Umbilical cord (tissue), 1 donor: ENCODE measurements at regions not wholly inside any gene's neighbourhood (a gene's known extent, or its start where the extent isn't known, plus 50 kb on each side); places are given as distances from the start of the nearest gene placed in this dataset.
A peak's percentile ranks its signal among the peaks of the same experiment; 100 is the strongest.

ENCODE experiments used
- DNase-seq: peaks from one replicate; pipeline ENCODE4 v3.0.0-alpha.2; 2015; ENCODE audit warnings: low spot score

- DNase-seq, result no peak
Measured at GRCh38 chr6:153644000-153644399, 395.0 kb upstream of the OPRM1 start.

- no peak for DNase-seq
Measured at GRCh38 chr6:153634416-153634815, 404.6 kb upstream of the OPRM1 start.

GRCh38 chr6:153625089-153625488, 414.0 kb upstream of the OPRM1 start:
- DNase-seq, result peak; percentile 61

- no peak for DNase-seq
Measured at GRCh38 chr6:153624528-153624927, 414.5 kb upstream of the OPRM1 start.

- DNase-seq, result no peak
Measured at GRCh38 chr6:153623496-153623895, 415.5 kb upstream of the OPRM1 start.

GRCh38 chr6:153621491-153621890, 417.5 kb upstream of the OPRM1 start:
- no peak for DNase-seq

GRCh38 chr6:153621070-153621469, 418.0 kb upstream of the OPRM1 start:
- DNase-seq, result peak; percentile 13

GRCh38 chr6:153618371-153619322, 420.4 kb upstream of the OPRM1 start:
- no peak for DNase-seq

- no peak for DNase-seq
Measured at GRCh38 chr6:153616506-153616905, 422.5 kb upstream of the OPRM1 start.

GRCh38 chr6:153613719-153614455, 425.2 kb upstream of the OPRM1 start:
- no peak for DNase-seq

- DNase-seq, result no peak
Measured at GRCh38 chr6:153602401-153602800, 436.6 kb upstream of the OPRM1 start.

- no peak for DNase-seq
Measured at GRCh38 chr6:153599901-153600300, 439.1 kb upstream of the OPRM1 start.

GRCh38 chr6:153595903-153596302, 443.1 kb upstream of the OPRM1 start:
- DNase-seq, result no peak

GRCh38 chr6:153594871-153595270, 444.2 kb upstream of the OPRM1 start:
- no peak for DNase-seq

GRCh38 chr6:153591159-153591558, 447.9 kb upstream of the OPRM1 start:
- DNase-seq, result no peak

GRCh38 chr6:153590411-153590810, 448.6 kb upstream of the OPRM1 start:
- no peak for DNase-seq

- DNase-seq, result no peak
Measured at GRCh38 chr6:153588330-153588729, 450.7 kb upstream of the OPRM1 start.

GRCh38 chr6:153583685-153584084, 452.6 kb upstream of the RGS17 start:
- DNase-seq, result no peak

- no peak for DNase-seq
Measured at GRCh38 chr6:153580776-153581175, 449.7 kb upstream of the RGS17 start.

GRCh38 chr6:153575528-153575927, 444.4 kb upstream of the RGS17 start:
- DNase-seq, result no peak

- DNase-seq, result peak; percentile 52
Measured at GRCh38 chr6:153574231-153574630, 443.1 kb upstream of the RGS17 start.

- DNase-seq, result no peak
Measured at GRCh38 chr6:153572371-153572770, 441.3 kb upstream of the RGS17 start.

- DNase-seq, result no peak
Measured at GRCh38 chr6:153568628-153569027, 437.5 kb upstream of the RGS17 start.
